Uterus (tissue), 2 donors: ENCODE measurements at regions not wholly inside any gene's neighbourhood (a gene's known extent, or its start where the extent isn't known, plus 50 kb on each side); places are given as distances from the start of the nearest gene placed in this dataset.

Experiments
- CTCF ChIP-seq, 4 experiments: fragments of 200-600 bp in 2 of 4; fragments of 450-650 bp in 2 of 4; sonication (generic) in 2 of 4; IDR thresholded peaks; one replicate each; pipeline ENCODE4 v1.5.1; 2016 to 2019; ENCODE audit warnings: antibody characterized with exemption in 4 of 4, mild to moderate bottlenecking in 2 of 4, moderate library complexity in 1 of 4
- POLR2A ChIP-seq, 2 donors: fragments of 450-650 bp; IDR thresholded peaks; one replicate each; pipeline ENCODE4 v1.6.1; 2016; ENCODE audit warnings: antibody characterized with exemption in 2 of 2, mild to moderate bottlenecking in 1 of 2, moderate library complexity in 1 of 2

DNA sequence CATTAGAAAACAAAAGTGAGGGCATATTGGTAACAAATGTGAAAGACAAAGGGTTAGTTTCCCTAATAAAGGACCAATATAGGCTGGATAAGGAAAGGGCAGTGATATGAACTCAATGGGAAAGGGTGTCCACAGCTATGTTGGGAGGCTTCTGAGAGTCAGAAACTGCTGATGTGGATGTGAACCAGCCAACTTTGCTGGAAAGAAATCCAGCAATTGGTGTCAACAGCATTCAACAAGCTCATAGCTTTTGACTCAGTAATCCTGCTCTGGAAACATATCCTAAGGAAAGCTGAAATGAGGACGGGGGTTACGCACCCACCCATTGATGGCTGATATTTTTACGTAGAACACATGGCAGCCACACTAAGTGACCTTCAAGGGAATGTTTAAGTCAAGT is 63.7 kb downstream of the ARL4C start:
- TF ChIP-seq POLR2A (IDR thresholded peaks at IDR 0.05) (no peak), CTCF (IDR thresholded peaks at IDR 0.05) (no peak)
